ENCODE measurements at regions not wholly inside any gene's neighbourhood (a gene's known extent, or its start where the extent isn't known, plus 50 kb on each side); places are given as distances from the start of the nearest gene placed in this dataset.

- no peak overlapping the region for H3K4me3 ChIP-seq (ENCODE audit: low read depth, low read length)
- no peak for TF ChIP-seq CTCF (IDR thresholded peaks at IDR 0.05; ENCODE audit: borderline replicate concordance, insufficient read depth, low read depth, low read length)
Observed at GRCh38 chr4:95985051-95985450, 145.2 kb downstream of the PDHA2 start.

DNA sequence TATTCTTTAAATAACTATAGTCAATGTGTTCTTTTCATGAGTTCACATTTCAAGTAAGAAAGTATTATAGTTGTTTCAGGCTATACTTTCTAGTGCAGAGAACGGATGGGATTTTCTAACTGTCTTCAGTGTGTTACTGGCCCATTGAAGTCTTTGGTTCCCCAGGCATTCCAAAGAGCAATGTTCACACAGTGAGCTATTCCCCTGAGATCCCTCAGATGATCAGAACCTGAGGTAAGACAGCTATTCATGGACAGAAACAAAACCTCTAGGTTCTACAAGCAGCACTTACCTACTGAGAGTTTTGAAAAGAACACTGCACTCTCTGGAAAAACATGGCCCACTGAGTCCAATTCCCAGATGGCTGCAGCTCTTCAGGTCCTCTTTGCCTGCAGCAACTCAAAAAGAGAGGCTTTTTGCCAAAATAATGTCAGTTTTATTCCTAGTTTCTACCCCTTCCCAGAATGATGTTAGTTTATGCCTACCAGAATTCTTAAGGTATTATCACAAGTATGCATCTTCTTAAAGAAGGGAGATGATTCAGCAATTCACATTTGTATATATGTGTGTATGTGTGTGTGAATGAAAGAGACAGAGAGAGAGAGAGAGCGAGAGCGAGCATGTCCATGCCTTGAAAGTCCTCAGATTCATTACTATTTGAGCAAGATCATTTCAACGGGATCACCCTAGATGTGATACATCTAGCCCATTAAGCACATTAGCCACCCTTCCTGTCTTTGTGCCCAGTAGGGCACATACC lies 146.1 kb downstream of the PDHA2 start:
- no peak for TF ChIP-seq CTCF (IDR thresholded peaks at IDR 0.05; ENCODE audit: borderline replicate concordance, insufficient read depth, low read depth, low read length)
- no peak overlapping the region for H3K4me3 ChIP-seq (ENCODE audit: low read depth, low read length)

DNA sequence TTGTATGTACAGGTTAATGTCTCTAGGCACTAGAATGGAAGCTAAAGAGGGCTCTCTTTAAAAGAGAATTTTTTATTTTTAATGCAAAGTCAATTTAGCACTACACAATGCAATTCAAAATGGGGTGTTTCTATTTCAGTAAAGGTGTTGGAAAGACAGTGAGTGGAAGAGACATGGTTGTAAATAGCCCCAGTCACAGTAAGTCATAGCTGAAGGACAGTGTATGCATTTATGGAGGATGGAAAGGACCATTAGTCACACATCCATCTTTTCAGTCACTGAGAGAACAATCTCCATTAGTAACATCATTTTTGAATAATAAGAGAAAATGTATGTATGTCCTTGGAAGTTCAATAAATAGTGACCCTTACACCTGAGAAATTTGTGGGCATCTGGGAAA lies 148.0 kb downstream of the PDHA2 start:
- TF ChIP-seq CTCF (IDR thresholded peaks at IDR 0.05; ENCODE audit: borderline replicate concordance, insufficient read depth, low read depth, low read length): no peak
- no peak overlapping the region for H3K4me3 ChIP-seq (ENCODE audit: low read depth, low read length)

- H3K4me3 ChIP-seq (ENCODE audit: low read depth, low read length): no peak overlapping the region
- TF ChIP-seq CTCF (IDR thresholded peaks at IDR 0.05; ENCODE audit: borderline replicate concordance, insufficient read depth, low read depth, low read length): no peak
Observed at GRCh38 chr4:95998311-95998710, 158.4 kb downstream of the PDHA2 start.

- no peak overlapping the region for H3K4me3 ChIP-seq (ENCODE audit: low read depth, low read length)
Observed at GRCh38 chr4:96003951-96004740, 164.3 kb downstream of the PDHA2 start.

GRCh38 chr4:96009427-96010119 lies 169.7 kb downstream of the PDHA2 start:
- no peak for TF ChIP-seq CTCF (IDR thresholded peaks at IDR 0.05; ENCODE audit: borderline replicate concordance, insufficient read depth, low read depth, low read length)
- H3K4me3 ChIP-seq (ENCODE audit: low read depth, low read length): no peak overlapping the region

More at GRCh38 chr4:96003951-96004740, 164.3 kb downstream of the PDHA2 start:
- TF ChIP-seq CTCF (IDR thresholded peaks at IDR 0.05; ENCODE audit: borderline replicate concordance, insufficient read depth, low read depth, low read length): no peak
